Thyroid gland (tissue), 4 donors: ENCODE measurements at regions not wholly inside any gene's neighbourhood (a gene's known extent, or its start where the extent isn't known, plus 50 kb on each side); places are given as distances from the start of the nearest gene placed in this dataset.

ENCODE experiments used
- POLR2A ChIP-seq, 2 donors: fragments of 450-650 bp; IDR thresholded peaks; one replicate each; pipeline ENCODE4 v1.6.1; 2017; ENCODE audit warnings: antibody characterized with exemption in 2 of 2, mild to moderate bottlenecking in 2 of 2, moderate library complexity in 1 of 2
- TF ChIP-seq, protein P1 (sequence below), 6 experiments: fragments of 200-600 bp in 3 of 6; fragments of 450-650 bp in 3 of 6; sonication (generic) in 3 of 6; IDR thresholded peaks; one replicate each; pipeline ENCODE4 v1.5.1; 2016 to 2019; ENCODE audit warnings: antibody characterized with exemption in 6 of 6, mild to moderate bottlenecking in 2 of 6, inconsistent platforms in 1 of 6, moderate library complexity in 1 of 6

DNA sequence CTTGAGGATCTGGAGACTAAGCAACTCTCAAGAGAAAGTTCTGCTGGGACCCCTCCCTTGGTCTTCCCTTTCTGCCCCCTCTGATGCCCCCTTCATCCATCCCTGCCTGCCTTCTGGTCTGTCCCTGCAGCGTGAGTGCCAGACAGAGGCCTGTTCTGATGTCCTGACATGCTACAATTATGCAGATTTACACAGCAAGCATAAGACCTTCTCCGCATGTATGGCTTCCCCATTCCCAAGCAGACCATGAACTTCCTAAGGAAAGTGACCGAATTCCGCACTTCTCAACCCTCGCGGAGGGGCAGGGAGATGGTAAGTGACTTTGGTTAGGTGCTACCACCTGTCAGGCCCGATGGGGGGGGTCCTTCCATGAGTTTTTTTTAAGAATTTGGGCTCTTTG, 150.1 kb upstream of the SDK2 start:
- TF ChIP-seq POLR2A (IDR thresholded peaks at IDR 0.05), result no peak
- TF ChIP-seq, protein P1, sequence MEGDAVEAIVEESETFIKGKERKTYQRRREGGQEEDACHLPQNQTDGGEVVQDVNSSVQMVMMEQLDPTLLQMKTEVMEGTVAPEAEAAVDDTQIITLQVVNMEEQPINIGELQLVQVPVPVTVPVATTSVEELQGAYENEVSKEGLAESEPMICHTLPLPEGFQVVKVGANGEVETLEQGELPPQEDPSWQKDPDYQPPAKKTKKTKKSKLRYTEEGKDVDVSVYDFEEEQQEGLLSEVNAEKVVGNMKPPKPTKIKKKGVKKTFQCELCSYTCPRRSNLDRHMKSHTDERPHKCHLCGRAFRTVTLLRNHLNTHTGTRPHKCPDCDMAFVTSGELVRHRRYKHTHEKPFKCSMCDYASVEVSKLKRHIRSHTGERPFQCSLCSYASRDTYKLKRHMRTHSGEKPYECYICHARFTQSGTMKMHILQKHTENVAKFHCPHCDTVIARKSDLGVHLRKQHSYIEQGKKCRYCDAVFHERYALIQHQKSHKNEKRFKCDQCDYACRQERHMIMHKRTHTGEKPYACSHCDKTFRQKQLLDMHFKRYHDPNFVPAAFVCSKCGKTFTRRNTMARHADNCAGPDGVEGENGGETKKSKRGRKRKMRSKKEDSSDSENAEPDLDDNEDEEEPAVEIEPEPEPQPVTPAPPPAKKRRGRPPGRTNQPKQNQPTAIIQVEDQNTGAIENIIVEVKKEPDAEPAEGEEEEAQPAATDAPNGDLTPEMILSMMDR (IDR thresholded peaks at IDR 0.05), result no peak
